Keratinocyte (primary cell): ENCODE measurements at regions not wholly inside any gene's neighbourhood (a gene's known extent, or its start where the extent isn't known, plus 50 kb on each side); places are given as distances from the start of the nearest gene placed in this dataset.

ENCODE experiments used
- DNase-seq: peaks from one replicate; pipeline ENCODE4 v3.0.0-alpha.2; 2011; ENCODE audit warnings: low read depth, missing footprints, low spot score
- FAIRE-seq: peaks from 2 replicates; lab custom pipeline; 2011; peaks lifted over from hg19 to GRCh38; lab: Jason Lieb, UNC
- H2AFZ ChIP-seq: 2 replicates; pipeline ENCODE4 v1.6.0; 2012; ENCODE audit warnings: low read length, control low read depth, inconsistent platforms; ENCODE audit not compliant: control insufficient read depth
- H3K27ac ChIP-seq: 2 replicates; pipeline ENCODE4 v1.5.1; 2011; ENCODE audit warnings: low read length; ENCODE audit not compliant: control insufficient read depth, insufficient read depth
- H3K27me3 ChIP-seq: 3 replicates; pipeline ENCODE4 v1.6.0; 2011; ENCODE audit warnings: low read length; ENCODE audit not compliant: control insufficient read depth, insufficient read depth; ENCODE audit errors: extremely low read depth
- H3K36me3 ChIP-seq, 2 experiments: 2 replicates in 1 of 2; 3 replicates in 1 of 2; pipeline ENCODE4 v1.5.1; 2011; ENCODE audit warnings: low read length in 2 of 2, mild to moderate bottlenecking in 1 of 2; ENCODE audit not compliant: control insufficient read depth in 2 of 2, insufficient read depth in 2 of 2; ENCODE audit errors: extremely low read depth in 1 of 2
- H3K4me1 ChIP-seq: 3 replicates; pipeline ENCODE4 v1.5.1; 2011; ENCODE audit warnings: low read length; ENCODE audit not compliant: control insufficient read depth, insufficient read depth; ENCODE audit errors: extremely low read depth
- H3K4me2 ChIP-seq: 3 replicates; pipeline ENCODE4 v1.6.0; 2011; ENCODE audit warnings: low read depth, low read length; ENCODE audit not compliant: control insufficient read depth, insufficient read depth; ENCODE audit errors: extremely low read depth
- H3K4me3 ChIP-seq, 3 experiments: fragments of 200-600 bp in 1 of 3; sonication (generic) in 1 of 3; 2 replicates in 2 of 3; 3 replicates in 1 of 3; pipeline ENCODE4 v1.5.1; 2011 to 2016; ENCODE audit warnings: low read length in 3 of 3, mild to moderate bottlenecking in 3 of 3, control low read depth in 2 of 3, inconsistent platforms in 1 of 3, low read depth in 1 of 3, mixed read lengths in 1 of 3, mixed run types in 1 of 3, moderate library complexity in 1 of 3; ENCODE audit not compliant: control insufficient read depth in 2 of 3, insufficient read depth in 2 of 3; ENCODE audit errors: extremely low read depth in 1 of 3
- H3K79me2 ChIP-seq: 2 replicates; pipeline ENCODE4 v1.6.0; 2012; ENCODE audit warnings: low read length; ENCODE audit not compliant: control insufficient read depth, insufficient read depth
- H3K9ac ChIP-seq: 3 replicates; pipeline ENCODE4 v1.6.0; 2011; ENCODE audit warnings: low read length; ENCODE audit not compliant: control insufficient read depth, insufficient read depth; ENCODE audit errors: extremely low read depth
- H3K9me1 ChIP-seq: 3 replicates; pipeline ENCODE4 v1.6.0; 2011; ENCODE audit warnings: low read length; ENCODE audit not compliant: control insufficient read depth, insufficient read depth; ENCODE audit errors: extremely low read depth
- H3K9me3 ChIP-seq: 2 replicates; pipeline ENCODE4 v1.5.1; 2012; ENCODE audit warnings: low read depth, low read length; ENCODE audit not compliant: control insufficient read depth
- H4K20me1 ChIP-seq: 3 replicates; pipeline ENCODE4 v1.6.0; 2011; ENCODE audit warnings: low read length; ENCODE audit not compliant: control insufficient read depth, insufficient read depth; ENCODE audit errors: extremely low read depth
- CTCF ChIP-seq, 3 experiments: IDR thresholded peaks in 1 of 3; conservative IDR thresholded peaks in 1 of 3; optimal IDR thresholded peaks in 1 of 3; 2 replicates in 2 of 3; 3 replicates in 1 of 3; pipeline versions ENCODE3 to v1.5.1; 2011; ENCODE audit warnings: low read length in 3 of 3, mild to moderate bottlenecking in 3 of 3, moderate library complexity in 2 of 3, control low read depth in 1 of 3, inconsistent platforms in 1 of 3; ENCODE audit not compliant: insufficient read depth in 2 of 3; ENCODE audit errors: extremely low read depth in 1 of 3
- EZH2 ChIP-seq: IDR thresholded peaks from one replicate; pipeline ENCODE4 v1.6.1; 2012; ENCODE audit warnings: inconsistent platforms, mild to moderate bottlenecking, low read length, moderate library complexity
- dilution Hi-C: fragments of 300-500 bp; cut with MboI; formaldehyde crosslinking; loops from one replicate; pipeline ENCODE4 v1.7.0; 2020; ENCODE audit warnings: low sequenced_read_pairs; ENCODE audit not compliant: extremely low pct_ligation_motif_present

GRCh38 chr2:62287282-62287681 lies 91.4 kb downstream of the B3GNT2 start:
- Histone ChIP-seq H4K20me1 (no peaks in the 10 kb centered on the region), H3K36me3 (no peaks in the 10 kb centered on the region), H3K9ac (no peak overlapping the region), H3K9me1 (no peaks in the 10 kb centered on the region), H3K4me1 (no peaks in the 10 kb centered on the region), H3K27me3 (no peaks in the 10 kb centered on the region), H3K79me2 (no peaks in the 10 kb centered on the region), H3K27ac (no peak overlapping the region), H3K4me3 (no peak overlapping the region), H3K9me3 (peaks cover 2% of the 10 kb centered on the region), H2AFZ (no peak overlapping the region), H3K4me2 (no peak overlapping the region)
- DNase-seq = no peak
- dilution Hi-C loops = no loop called here
- no peak for FAIRE-seq
- no peak for TF ChIP-seq EZH2

- FAIRE-seq = no peak
- H3K9me1 ChIP-seq = no peaks in the 10 kb centered on the region
- no peak for DNase-seq
- no peaks in the 10 kb centered on the region for H3K79me2 ChIP-seq
- no peaks in the 10 kb centered on the region for H3K36me3 ChIP-seq
- H3K27ac ChIP-seq = no peak overlapping the region
- H2AFZ ChIP-seq = no peak overlapping the region
- dilution Hi-C loops = no loop called here
- H3K27me3 ChIP-seq = no peaks in the 10 kb centered on the region
- H3K9me3 ChIP-seq = peaks cover 2% of the 10 kb centered on the region
- H4K20me1 ChIP-seq = no peaks in the 10 kb centered on the region
- H3K4me1 ChIP-seq = no peaks in the 10 kb centered on the region
- TF ChIP-seq CTCF (optimal IDR thresholded peaks at IDR 0.05 in 1 of 3, IDR thresholded peaks at IDR 0.05 in 1 of 3, conservative IDR thresholded peaks at IDR 0.05 in 1 of 3; ENCODE audit: extremely low read depth in 1 of 3, insufficient read depth in 2 of 3, low read length in 3 of 3) = no peak
- TF ChIP-seq EZH2 = no peak
- no peak overlapping the region for H3K9ac ChIP-seq
- H3K4me2 ChIP-seq = no peak overlapping the region
- H3K4me3 ChIP-seq = no peak overlapping the region
These were observed 90.3 kb downstream of the B3GNT2 start for GRCh38 chr2:62286089-62286785.

- dilution Hi-C loops = no loop called here
- FAIRE-seq = no peak
- H3K36me3 ChIP-seq = no peaks in the 10 kb centered on the region
These were observed 89.1 kb downstream of the B3GNT2 start for GRCh38 chr2:62284980-62285379.

More at GRCh38 chr2:62284980-62285379, 89.1 kb downstream of the B3GNT2 start:
- no peaks in the 10 kb centered on the region for H4K20me1 ChIP-seq
- H3K9me1 ChIP-seq = no peaks in the 10 kb centered on the region
- H2AFZ ChIP-seq = no peak overlapping the region
- H3K79me2 ChIP-seq = no peaks in the 10 kb centered on the region
- TF ChIP-seq EZH2 (no peak), CTCF (optimal IDR thresholded peaks at IDR 0.05 in 1 of 3, IDR thresholded peaks at IDR 0.05 in 1 of 3, conservative IDR thresholded peaks at IDR 0.05 in 1 of 3; ENCODE audit: extremely low read depth in 1 of 3, insufficient read depth in 2 of 3, low read length in 3 of 3) (no peak)
- DNase-seq = no peak
- H3K4me1 ChIP-seq = no peaks in the 10 kb centered on the region
- H3K4me3 ChIP-seq = no peak overlapping the region
- no peak overlapping the region for H3K27ac ChIP-seq
- H3K9ac ChIP-seq = no peak overlapping the region
- H3K27me3 ChIP-seq = no peaks in the 10 kb centered on the region
- peaks cover 2% of the 10 kb centered on the region for H3K9me3 ChIP-seq
- H3K4me2 ChIP-seq = no peak overlapping the region
